ENCODE measurements at regions not wholly inside any gene's neighbourhood (a gene's known extent, or its start where the extent isn't known, plus 50 kb on each side); places are given as distances from the start of the nearest gene placed in this dataset.

DNA sequence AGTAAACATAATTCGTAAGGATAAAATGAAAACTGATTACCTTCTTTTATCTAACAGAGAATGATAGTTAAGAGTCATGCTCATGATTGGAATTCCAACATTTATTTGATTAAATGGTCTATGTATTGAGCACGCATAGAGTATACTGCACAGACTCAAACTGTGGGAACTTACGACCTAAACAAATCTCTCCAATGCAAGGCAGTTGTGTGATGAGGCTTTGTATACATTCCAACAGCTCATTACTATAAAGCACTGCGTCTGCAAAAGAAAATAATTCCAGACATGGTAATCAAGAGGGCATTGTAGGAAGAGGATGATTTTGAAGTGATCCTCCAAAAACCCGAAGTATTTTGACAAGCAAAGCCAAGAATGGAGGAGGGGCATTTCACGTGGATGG, 169.5 kb downstream of the NUFIP1 start:
- WGBS, 2 donors: 58 to 65% methylated on average over 6 of the region's 6 CpGs
- H3K9me3 ChIP-seq: no peaks in the 10 kb centered on the region
- no peak overlapping the region for H3K27ac ChIP-seq
- TF ChIP-seq, protein P1, sequence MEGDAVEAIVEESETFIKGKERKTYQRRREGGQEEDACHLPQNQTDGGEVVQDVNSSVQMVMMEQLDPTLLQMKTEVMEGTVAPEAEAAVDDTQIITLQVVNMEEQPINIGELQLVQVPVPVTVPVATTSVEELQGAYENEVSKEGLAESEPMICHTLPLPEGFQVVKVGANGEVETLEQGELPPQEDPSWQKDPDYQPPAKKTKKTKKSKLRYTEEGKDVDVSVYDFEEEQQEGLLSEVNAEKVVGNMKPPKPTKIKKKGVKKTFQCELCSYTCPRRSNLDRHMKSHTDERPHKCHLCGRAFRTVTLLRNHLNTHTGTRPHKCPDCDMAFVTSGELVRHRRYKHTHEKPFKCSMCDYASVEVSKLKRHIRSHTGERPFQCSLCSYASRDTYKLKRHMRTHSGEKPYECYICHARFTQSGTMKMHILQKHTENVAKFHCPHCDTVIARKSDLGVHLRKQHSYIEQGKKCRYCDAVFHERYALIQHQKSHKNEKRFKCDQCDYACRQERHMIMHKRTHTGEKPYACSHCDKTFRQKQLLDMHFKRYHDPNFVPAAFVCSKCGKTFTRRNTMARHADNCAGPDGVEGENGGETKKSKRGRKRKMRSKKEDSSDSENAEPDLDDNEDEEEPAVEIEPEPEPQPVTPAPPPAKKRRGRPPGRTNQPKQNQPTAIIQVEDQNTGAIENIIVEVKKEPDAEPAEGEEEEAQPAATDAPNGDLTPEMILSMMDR (IDR thresholded peaks at IDR 0.05): no peak
- TF ChIP-seq POLR2A (IDR thresholded peaks at IDR 0.05): no peak
- no peak for DNase-seq
- no peaks in the 10 kb centered on the region for H3K36me3 ChIP-seq
- no peaks in the 10 kb centered on the region for H3K27me3 ChIP-seq
- intact Hi-C loops (cut with DNase I): no loop called here
- no peak overlapping the region for H3K4me3 ChIP-seq (replicated peaks in 1 of 3)
- peaks cover 0 to 4% of the 10 kb centered on the region in 2 donors for H3K4me1 ChIP-seq

DNA sequence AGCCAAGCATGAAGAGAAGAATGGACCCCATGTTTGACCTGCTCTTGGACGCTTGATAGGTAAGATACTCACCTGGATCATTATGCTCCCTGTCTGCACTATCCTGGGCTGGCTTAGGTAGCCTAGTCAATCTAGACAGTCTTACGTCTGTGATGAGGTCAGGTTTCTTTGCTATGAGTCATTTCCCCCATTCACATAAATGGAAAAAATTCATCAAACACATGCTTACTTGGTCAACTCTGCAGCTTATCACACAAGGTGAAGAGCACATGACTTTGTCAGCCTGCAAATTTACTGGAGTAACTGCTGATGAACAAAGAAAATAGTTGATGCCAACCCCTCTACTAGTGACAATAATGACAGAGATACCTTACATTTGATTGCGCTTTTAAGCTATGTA, 170.0 kb downstream of the NUFIP1 start:
- 82 to 91% methylated on average over 3 of the region's 3 CpGs for WGBS, 2 donors
- DNase-seq: no peak
- intact Hi-C loops (cut with DNase I): no loop called here
- H3K27ac ChIP-seq: no peak overlapping the region
- no peaks in the 10 kb centered on the region for H3K27me3 ChIP-seq
- H3K9me3 ChIP-seq: no peaks in the 10 kb centered on the region
- H3K4me3 ChIP-seq (replicated peaks in 1 of 3): no peak overlapping the region
- H3K36me3 ChIP-seq: no peaks in the 10 kb centered on the region
- TF ChIP-seq POLR2A (IDR thresholded peaks at IDR 0.05): no peak
- TF ChIP-seq, protein P1 (IDR thresholded peaks at IDR 0.05): no peak
- peaks cover 0 to 4% of the 10 kb centered on the region in 2 donors for H3K4me1 ChIP-seq

DNA sequence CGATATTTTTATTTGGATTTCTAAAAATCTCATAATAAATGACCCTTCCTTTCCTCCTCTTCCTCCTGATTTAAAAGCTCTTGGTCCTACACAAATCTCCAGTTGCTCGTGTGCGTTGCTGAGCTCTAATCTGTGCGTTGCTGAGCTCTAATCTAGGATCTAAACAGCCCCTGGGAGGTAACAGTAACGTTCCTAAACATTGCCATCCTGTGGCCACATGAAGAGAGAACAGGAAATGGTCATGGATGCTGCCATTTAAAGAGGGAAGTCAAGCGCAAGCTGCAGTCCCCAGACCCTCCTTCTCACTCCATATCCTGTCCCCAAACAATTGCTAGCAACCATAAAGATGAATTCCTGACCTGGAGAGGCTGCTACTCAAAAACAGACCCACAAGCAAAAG, 170.8 kb downstream of the NUFIP1 start:
- peaks cover 0 to 4% of the 10 kb centered on the region in 2 donors for H3K4me1 ChIP-seq
- H3K27me3 ChIP-seq: no peaks in the 10 kb centered on the region
- no peaks in the 10 kb centered on the region for H3K9me3 ChIP-seq
- H3K36me3 ChIP-seq: no peaks in the 10 kb centered on the region
- no peak overlapping the region for H3K4me3 ChIP-seq (replicated peaks in 1 of 3)
- WGBS, 2 donors: 61 to 64% methylated on average over 6 of the region's 6 CpGs
- H3K27ac ChIP-seq: no peak overlapping the region
- TF ChIP-seq POLR2A (IDR thresholded peaks at IDR 0.05): no peak
- TF ChIP-seq, protein P1 (IDR thresholded peaks at IDR 0.05): no peak
- DNase-seq: no peak
- intact Hi-C loops (cut with DNase I): no loop called here

DNA sequence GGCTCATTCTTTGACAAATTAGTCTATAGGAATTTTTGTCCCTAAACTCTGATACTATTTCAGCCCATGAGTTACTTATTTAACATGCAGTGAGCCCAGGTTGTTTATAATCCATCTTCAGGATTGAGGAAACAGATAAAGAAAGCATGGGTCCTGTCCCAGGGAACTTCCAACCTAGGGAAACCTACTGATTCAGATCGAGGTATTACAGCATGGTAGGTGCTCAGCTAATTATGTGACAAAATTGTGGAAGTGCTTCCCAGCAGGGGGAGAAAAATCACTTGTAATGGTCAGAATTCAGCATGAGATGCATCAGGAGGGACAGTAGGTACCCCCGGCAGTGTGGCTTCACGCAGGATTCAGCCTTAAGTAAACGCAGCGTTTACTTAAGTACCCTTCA, 171.3 kb downstream of the NUFIP1 start:
- WGBS, 2 donors: 67 to 78% methylated on average over 5 of the region's 5 CpGs
- Histone ChIP-seq H3K9me3 (no peaks in the 10 kb centered on the region), H3K27me3 (no peaks in the 10 kb centered on the region), H3K4me3 (replicated peaks in 1 of 3) (no peak overlapping the region), H3K4me1 (peaks cover 0 to 4% of the 10 kb centered on the region in 2 donors), H3K36me3 (no peaks in the 10 kb centered on the region), H3K27ac (no peak overlapping the region)
- TF ChIP-seq, protein P1 (IDR thresholded peaks at IDR 0.05): no peak
- no peak for TF ChIP-seq POLR2A (IDR thresholded peaks at IDR 0.05)
- intact Hi-C loops (cut with DNase I): no loop called here
- no peak for DNase-seq

DNA sequence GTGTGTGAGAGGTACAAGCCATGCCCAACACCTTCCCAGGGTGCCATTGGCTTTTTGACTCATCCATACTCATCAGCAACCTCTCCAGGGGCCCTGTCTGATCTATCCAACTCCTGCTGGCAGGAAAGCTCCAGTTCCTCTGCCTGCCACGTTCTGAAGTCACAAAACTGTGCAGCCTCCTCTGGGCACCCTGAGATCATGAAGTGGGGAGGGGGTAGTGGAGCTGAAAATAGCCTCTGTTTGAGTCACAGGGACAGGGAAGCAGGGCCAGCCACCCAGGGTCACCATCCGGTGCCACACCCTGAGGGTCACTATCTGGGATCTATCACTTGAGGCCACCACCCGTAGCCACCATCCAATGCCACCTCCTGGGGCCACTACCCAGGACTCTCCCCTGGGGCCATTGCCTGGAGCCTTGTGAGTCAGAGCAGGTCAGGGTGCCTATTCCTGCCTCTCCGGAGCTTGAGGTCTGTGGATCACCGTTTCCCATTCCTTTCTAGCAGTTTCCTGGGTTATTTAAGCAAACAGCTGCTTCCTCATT, 172.1 kb downstream of the NUFIP1 start:
- intact Hi-C loops (cut with DNase I): no loop called here
- WGBS, 2 donors: 79 to 85% methylated on average over 5 of the region's 5 CpGs
- Histone ChIP-seq H3K9me3 (no peaks in the 10 kb centered on the region), H3K4me1 (peaks cover 0 to 4% of the 10 kb centered on the region in 2 donors), H3K27ac (no peak overlapping the region), H3K36me3 (no peaks in the 10 kb centered on the region), H3K4me3 (replicated peaks in 1 of 3) (no peak overlapping the region), H3K27me3 (no peaks in the 10 kb centered on the region)
- DNase-seq: no peak
- TF ChIP-seq POLR2A (IDR thresholded peaks at IDR 0.05): no peak
- TF ChIP-seq, protein P1 (IDR thresholded peaks at IDR 0.05): no peak

Measured in thyroid gland (tissue), 4 donors.